Neural progenitor cell (in vitro differentiated cells): ENCODE measurements at regions not wholly inside any gene's neighbourhood (a gene's known extent, or its start where the extent isn't known, plus 50 kb on each side); places are given as distances from the start of the nearest gene placed in this dataset.

Experiments
- DNase-seq: peaks from one replicate; pipeline ENCODE4 v3.0.0-alpha.2; 2016; ENCODE audit warnings: low spot score
- H2AFZ ChIP-seq: fragments of 200-600 bp; sonication (generic); replicated peaks from 2 replicates; pipeline ENCODE4 v1.6.1; 2016; ENCODE audit warnings: antibody characterized with exemption
- H3F3A ChIP-seq: fragments of 200-600 bp; sonication (generic); 2 replicates; pipeline ENCODE4 v1.6.1; 2016; ENCODE audit warnings: antibody characterized with exemption, low read depth
- H3K27ac ChIP-seq: fragments of 200-600 bp; sonication (generic); 2 replicates; pipeline ENCODE4 v1.5.1; 2016; ENCODE audit warnings: mild to moderate bottlenecking
- H3K27me3 ChIP-seq: fragments of 200-600 bp; sonication (generic); 2 replicates; pipeline ENCODE4 v1.6.1; 2016; ENCODE audit warnings: mild to moderate bottlenecking, moderate library complexity
- H3K36me3 ChIP-seq: fragments of 200-600 bp; sonication (generic); 2 replicates; pipeline ENCODE4 v1.5.1; 2016
- H3K4me1 ChIP-seq: fragments of 200-600 bp; sonication (generic); 2 replicates; pipeline ENCODE4 v1.6.1; 2016; ENCODE audit warnings: mixed run types
- H3K4me2 ChIP-seq: fragments of 200-600 bp; sonication (generic); 2 replicates; pipeline ENCODE4 v1.6.1; 2016
- H3K4me3 ChIP-seq: fragments of 200-600 bp; sonication (generic); 2 replicates; pipeline ENCODE4 v1.5.1; 2016
- H3K79me2 ChIP-seq: fragments of 200-600 bp; sonication (generic); 2 replicates; pipeline ENCODE4 v1.6.1; 2016; ENCODE audit warnings: low read depth
- H3K9ac ChIP-seq: fragments of 200-600 bp; sonication (generic); 2 replicates; pipeline ENCODE4 v1.6.1; 2016
- H3K9me3 ChIP-seq: fragments of 200-600 bp; sonication (generic); 2 replicates; pipeline ENCODE4 v1.5.1; 2016; ENCODE audit warnings: low read depth
- H4K20me1 ChIP-seq: fragments of 200-600 bp; sonication (generic); 2 replicates; pipeline ENCODE4 v1.6.1; 2016; ENCODE audit warnings: low read depth
- H3K27ac Mint-ChIP-seq: 3 replicates; pipeline ENCODE4 v1.8.0; 2021; ENCODE audit warnings: mixed read lengths
- H3K27me3 Mint-ChIP-seq: 2 replicates; pipeline ENCODE4 v1.8.0; 2022; ENCODE audit warnings: low read depth, mild to moderate bottlenecking, inconsistent platforms, moderate library complexity, mixed read lengths; ENCODE audit not compliant: insufficient read depth
- H3K36me3 Mint-ChIP-seq: 3 replicates; pipeline ENCODE4 v1.8.0; 2021; ENCODE audit warnings: mixed read lengths
- H3K4me1 Mint-ChIP-seq: 3 replicates; pipeline ENCODE4 v1.8.0; 2021; ENCODE audit warnings: mixed read lengths
- H3K4me3 Mint-ChIP-seq: 3 replicates; pipeline ENCODE4 v1.8.0; 2021; ENCODE audit warnings: mild to moderate bottlenecking, moderate library complexity, mixed read lengths
- H3K9me3 Mint-ChIP-seq: 3 replicates; pipeline ENCODE4 v1.8.0; 2020; ENCODE audit warnings: mixed read lengths
- CTCF ChIP-seq: fragments of 200-600 bp; sonication (generic); IDR thresholded peaks from 2 replicates; pipeline ENCODE4 v1.5.1; 2017; ENCODE audit warnings: antibody characterized with exemption, mild to moderate bottlenecking
- EZH2 ChIP-seq: fragments of 200-600 bp; sonication (generic); IDR thresholded peaks from 2 replicates; pipeline ENCODE4 v1.6.1; 2017; ENCODE audit warnings: antibody characterized with exemption, mild to moderate bottlenecking, moderate library complexity
- EZH2phosphoT487 ChIP-seq: fragments of 200-600 bp; sonication (generic); IDR thresholded peaks from 2 replicates; pipeline ENCODE4 v1.6.1; 2017; ENCODE audit warnings: antibody characterized with exemption

GRCh38 chr5:106940986-106941385 is 729.8 kb downstream of the EFNA5 start:
- Histone ChIP-seq H4K20me1 (no peaks in the 10 kb centered on the region), H2AFZ (no peak overlapping the region), H3K4me2 (no peak overlapping the region), H3K9ac (no peak overlapping the region), H3K27me3 (no peaks in the 10 kb centered on the region), H3F3A (no peaks in the 10 kb centered on the region), H3K27ac (no peak overlapping the region), H3K79me2 (no peaks in the 10 kb centered on the region), H3K9me3 (no peaks in the 10 kb centered on the region), H3K4me1 (no peaks in the 10 kb centered on the region), H3K4me3 (no peak overlapping the region), H3K36me3 (no peaks in the 10 kb centered on the region)
- Mint-ChIP-seq H3K4me3 (no peak overlapping the region), H3K9me3 (peaks cover 4% of the 10 kb centered on the region), H3K27ac (no peak overlapping the region), H3K4me1 (no peaks in the 10 kb centered on the region), H3K27me3 (no peaks in the 10 kb centered on the region), H3K36me3 (no peaks in the 10 kb centered on the region)
- TF ChIP-seq EZH2phosphoT487, result no peak
- TF ChIP-seq EZH2, result no peak
- no peak for TF ChIP-seq CTCF
- DNase-seq, result no peak

- no peak overlapping the region for H3K4me2 ChIP-seq
Measured at GRCh38 chr5:106940301-106940846, 730.4 kb downstream of the EFNA5 start.

GRCh38 chr5:106923409-106923808 is 747.3 kb downstream of the EFNA5 start:
- no peaks in the 10 kb centered on the region for H3K4me1 ChIP-seq
- H3K27ac ChIP-seq, result no peak overlapping the region
- H3K4me3 ChIP-seq, result no peak overlapping the region
- no peaks in the 10 kb centered on the region for H3K9me3 ChIP-seq
- no peaks in the 10 kb centered on the region for H3K36me3 Mint-ChIP-seq
- no peaks in the 10 kb centered on the region for H3F3A ChIP-seq
- H2AFZ ChIP-seq, result no peak overlapping the region
- H3K27me3 Mint-ChIP-seq, result peaks cover 2% of the 10 kb centered on the region
- no peaks in the 10 kb centered on the region for H3K4me1 Mint-ChIP-seq
- no peaks in the 10 kb centered on the region for H4K20me1 ChIP-seq
- TF ChIP-seq EZH2, result no peak
- TF ChIP-seq CTCF, result no peak
- no peak for TF ChIP-seq EZH2phosphoT487
- no peak overlapping the region for H3K9ac ChIP-seq
- no peak for DNase-seq
- no peaks in the 10 kb centered on the region for H3K27me3 ChIP-seq
- no peaks in the 10 kb centered on the region for H3K79me2 ChIP-seq
- no peak overlapping the region for H3K4me2 ChIP-seq
- no peak overlapping the region for H3K4me3 Mint-ChIP-seq
- peaks cover 3% of the 10 kb centered on the region for H3K9me3 Mint-ChIP-seq
- no peaks in the 10 kb centered on the region for H3K36me3 ChIP-seq
- no peak overlapping the region for H3K27ac Mint-ChIP-seq

More at GRCh38 chr5:106940301-106940846, 730.4 kb downstream of the EFNA5 start:
- no peaks in the 10 kb centered on the region for H3K4me1 ChIP-seq
- Mint-ChIP-seq H3K27me3 (no peaks in the 10 kb centered on the region), H3K9me3 (peaks cover 4% of the 10 kb centered on the region), H3K4me3 (no peak overlapping the region), H3K36me3 (no peaks in the 10 kb centered on the region), H3K4me1 (no peaks in the 10 kb centered on the region), H3K27ac (no peak overlapping the region)
- H3K9me3 ChIP-seq, result no peaks in the 10 kb centered on the region
- no peak overlapping the region for H2AFZ ChIP-seq
- H3K36me3 ChIP-seq, result no peaks in the 10 kb centered on the region
- no peaks in the 10 kb centered on the region for H3F3A ChIP-seq
- no peak for TF ChIP-seq EZH2phosphoT487
- no peak for TF ChIP-seq EZH2
- TF ChIP-seq CTCF, result no peak
- H3K27me3 ChIP-seq, result no peaks in the 10 kb centered on the region
- DNase-seq, result no peak
- no peak overlapping the region for H3K27ac ChIP-seq
- H4K20me1 ChIP-seq, result no peaks in the 10 kb centered on the region
- H3K9ac ChIP-seq, result no peak overlapping the region
- no peaks in the 10 kb centered on the region for H3K79me2 ChIP-seq
- no peak overlapping the region for H3K4me3 ChIP-seq
